ENCODE measurements at regions not wholly inside any gene's neighbourhood (a gene's known extent, or its start where the extent isn't known, plus 50 kb on each side); places are given as distances from the start of the nearest gene placed in this dataset.

GRCh38 chr5:17431272-17432050, 66.6 kb upstream of the TAF11L2 start:
- TF ChIP-seq CTCF (IDR thresholded peaks at IDR 0.05) (no peak), EP300 (IDR thresholded peaks at IDR 0.05) (no peak), POLR2A (IDR thresholded peaks at IDR 0.05) (no peak)

All from ovary (tissue), 3 donors.